GM19043 (cell line): ENCODE measurements at regions not wholly inside any gene's neighbourhood (a gene's known extent, or its start where the extent isn't known, plus 50 kb on each side); places are given as distances from the start of the nearest gene placed in this dataset.

Source experiments
- ATAC-seq: cut with Tn5 transposase; IDR thresholded peaks from one replicate; pipeline ENCODE4 v1.9.1; 2021; ENCODE audit warnings: low read depth; ENCODE audit not compliant: unreplicated experiment

DNA sequence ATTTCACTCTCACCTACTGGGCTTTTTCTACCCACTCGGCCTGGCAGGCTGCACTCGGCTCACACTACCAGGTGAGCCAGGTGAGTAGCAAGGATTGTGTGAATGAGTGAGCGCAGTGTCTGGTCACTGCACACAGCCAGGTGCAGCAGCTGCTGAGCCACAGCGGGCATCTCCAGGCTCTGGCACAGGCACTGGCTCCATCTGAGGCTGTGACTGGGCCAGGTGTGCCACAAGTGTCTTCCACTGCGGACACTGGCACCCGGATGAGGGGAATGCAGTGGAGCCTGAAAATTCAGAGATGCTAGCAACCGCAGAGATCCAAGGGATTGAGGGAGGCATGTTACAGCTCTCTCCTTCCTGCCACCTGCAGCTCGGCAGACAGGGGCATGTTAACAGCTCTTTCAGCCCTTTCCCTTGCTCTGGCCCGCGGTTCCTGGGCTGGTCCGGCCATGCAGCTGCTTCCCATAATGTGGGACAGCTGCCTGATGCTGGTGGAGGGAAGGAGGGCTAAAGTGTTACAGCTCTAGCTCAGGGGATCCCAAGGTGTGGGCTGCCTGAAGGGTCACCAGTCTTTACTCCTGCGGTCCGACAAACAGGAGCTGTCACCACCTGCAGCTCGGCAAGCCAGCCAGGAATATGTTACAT, 1038.3 kb downstream of the AMY1C start:
- ATAC-seq = no peak

DNA sequence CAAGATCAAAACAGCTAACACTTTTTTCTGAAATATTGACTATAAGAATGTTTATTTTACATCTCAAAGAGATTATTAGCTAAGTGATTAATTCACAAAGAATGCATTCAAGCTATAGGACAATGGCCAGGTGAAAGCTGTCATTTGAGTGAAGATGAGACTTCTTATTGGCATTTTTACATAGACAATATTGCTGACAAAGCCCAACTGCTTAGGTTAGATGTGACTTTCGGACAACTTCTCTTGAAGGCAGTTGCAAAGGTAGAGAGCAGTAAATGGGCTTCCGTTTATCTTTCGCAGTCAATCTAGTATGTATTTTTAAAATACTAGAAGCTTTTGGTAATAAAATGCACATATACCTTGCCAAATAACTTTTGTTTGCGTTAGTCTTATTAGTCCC, 1041.3 kb downstream of the AMY1C start:
- no peak for ATAC-seq

DNA sequence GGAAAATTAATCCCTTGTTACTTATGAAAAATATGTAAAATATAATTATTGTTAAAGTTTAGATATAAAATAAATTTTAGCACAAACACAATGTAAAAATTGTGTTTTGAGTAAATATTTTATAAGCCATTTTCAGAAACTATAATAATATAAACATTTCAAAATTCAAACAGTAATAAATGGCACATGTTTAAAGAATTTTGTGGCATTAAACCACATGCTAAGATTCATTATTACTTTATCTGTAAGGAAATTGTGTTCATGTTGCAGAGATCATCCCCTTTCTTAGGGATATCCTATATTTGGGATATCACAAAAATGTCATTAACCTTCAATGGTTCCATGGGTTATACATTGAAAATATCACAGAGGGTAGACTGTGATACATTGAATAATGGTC, 1044.3 kb downstream of the AMY1C start:
- no peak for ATAC-seq

DNA sequence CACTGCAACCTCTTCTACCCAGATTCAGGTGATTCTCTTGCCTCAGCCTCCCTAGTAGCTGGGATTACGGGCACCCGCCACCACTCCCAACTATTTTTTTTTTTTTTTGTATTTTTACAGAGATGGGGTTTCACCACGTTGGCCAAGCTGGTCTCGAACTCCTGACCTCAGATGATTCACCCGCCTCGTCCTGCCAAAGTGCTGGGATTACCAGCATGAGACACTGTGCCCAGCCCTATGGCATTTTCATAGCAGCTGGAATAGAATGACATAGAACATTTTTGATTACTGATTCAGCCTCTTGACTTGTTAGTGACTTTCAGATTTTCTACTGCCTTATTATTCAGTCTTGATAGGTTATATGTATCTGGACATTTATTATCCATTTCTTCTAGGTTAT, 1046.2 kb downstream of the AMY1C start:
- ATAC-seq = no peak

DNA sequence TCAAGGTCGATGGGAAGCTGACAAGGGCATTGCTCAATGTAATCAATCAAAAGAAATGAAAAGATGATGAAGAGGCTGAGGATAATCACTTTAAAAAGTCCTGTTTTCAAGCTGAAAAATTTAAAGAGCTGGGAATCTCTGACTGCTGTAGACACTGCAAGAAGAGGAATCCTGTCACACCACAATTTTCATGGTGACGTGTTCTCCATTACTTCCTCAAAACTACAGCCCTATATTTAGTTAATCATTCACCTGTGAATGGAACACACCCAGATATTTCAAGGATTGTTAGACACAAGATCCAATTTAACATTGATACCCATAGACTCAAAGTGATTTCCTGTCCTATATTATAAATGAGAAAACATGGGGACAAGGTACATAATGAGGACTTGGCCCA, 1048.3 kb downstream of the AMY1C start:
- no peak for ATAC-seq

DNA sequence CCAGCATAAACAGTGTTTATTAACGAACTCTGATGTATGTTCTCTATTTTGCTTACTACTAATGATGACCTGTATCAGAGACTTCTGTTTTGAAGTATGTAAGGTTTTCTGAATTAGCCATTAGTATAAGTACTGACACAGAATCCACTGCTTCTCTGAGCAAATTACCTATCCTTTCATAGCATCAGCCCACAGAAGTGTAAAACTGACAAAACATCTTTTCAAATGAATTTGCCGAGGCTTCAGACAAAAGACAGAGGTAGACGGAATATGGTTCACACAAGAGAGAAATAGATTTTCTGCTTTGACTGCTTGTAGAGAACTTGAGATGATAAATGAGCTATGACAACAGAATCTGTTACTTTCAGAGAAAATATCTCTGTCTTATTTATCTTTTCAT, 1051.6 kb downstream of the AMY1C start:
- ATAC-seq = no peak

DNA sequence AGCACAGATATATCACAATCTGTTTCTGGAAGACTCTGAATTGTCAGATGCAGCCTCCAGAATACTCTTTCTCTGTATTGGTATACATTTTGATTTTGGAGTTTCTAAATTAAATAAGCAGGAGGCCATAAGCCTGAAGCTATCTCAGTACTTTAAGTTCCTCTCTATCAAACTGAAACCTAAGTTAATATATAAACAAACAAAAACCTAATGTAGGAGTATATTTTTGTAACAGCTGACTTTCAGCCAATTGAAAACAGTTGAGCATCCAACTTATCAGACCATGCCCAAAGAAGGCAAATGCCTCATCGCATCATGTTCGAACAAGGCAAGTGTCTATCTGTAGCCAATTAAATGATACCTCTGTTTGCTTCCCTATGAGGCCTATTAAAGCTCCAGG, 1054.4 kb downstream of the AMY1C start:
- ATAC-seq = no peak

DNA sequence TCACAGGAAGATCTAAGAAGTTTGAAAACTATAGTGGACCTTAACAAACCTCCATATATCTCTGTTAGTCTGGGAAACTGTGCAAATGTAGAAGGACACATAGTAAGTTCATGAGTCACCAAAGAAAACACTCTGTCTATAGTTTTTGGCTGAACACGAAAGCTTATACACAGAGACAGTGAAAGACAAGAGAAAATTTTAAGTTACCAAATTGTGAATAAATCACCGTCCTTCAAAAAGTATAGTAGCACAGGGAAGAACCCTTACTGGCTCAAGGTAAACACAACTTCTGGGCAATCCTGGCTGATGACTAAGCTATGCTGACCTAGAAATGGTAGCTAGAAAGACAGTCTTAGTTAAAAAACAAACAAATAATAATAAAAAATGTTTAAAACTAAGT, 1057.9 kb downstream of the AMY1C start:
- ATAC-seq = no peak

DNA sequence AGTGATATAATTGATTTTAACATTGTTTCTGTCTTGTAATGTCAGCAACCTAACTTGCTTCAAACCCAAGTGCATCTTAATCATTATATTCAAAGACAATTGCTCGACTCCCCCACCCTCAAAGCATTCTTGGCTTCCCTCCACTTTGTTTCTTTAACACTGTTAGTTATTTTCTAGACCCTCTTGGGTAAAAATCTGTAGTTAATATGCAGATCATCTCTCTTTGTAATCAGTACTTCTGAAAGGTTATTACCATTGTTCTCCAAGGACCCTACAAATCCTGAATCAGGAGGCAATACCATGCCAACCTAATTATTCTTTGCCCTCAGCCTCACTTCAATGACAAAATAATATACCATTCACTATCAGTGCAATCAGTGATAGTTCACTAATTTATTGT, 1075.7 kb downstream of the AMY1C start:
- ATAC-seq = no peak

DNA sequence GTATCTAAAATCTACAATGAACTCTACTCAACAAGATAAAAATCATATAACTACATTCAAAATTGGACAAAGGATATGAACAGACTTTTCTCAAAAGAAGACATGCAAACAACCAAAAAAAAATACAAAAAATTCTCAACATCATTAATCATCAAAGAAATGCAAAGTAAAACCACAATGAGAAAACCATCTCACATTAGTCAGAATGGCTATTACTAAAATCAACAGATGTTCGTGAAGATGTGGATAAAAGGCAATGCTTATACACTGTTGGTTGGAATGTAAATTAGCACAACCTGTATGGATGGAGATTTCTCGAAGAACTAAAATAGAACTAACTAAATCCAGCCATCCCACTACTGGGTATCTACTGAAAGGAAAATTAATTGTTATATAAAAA, 1080.8 kb downstream of the AMY1C start:
- no peak for ATAC-seq

DNA sequence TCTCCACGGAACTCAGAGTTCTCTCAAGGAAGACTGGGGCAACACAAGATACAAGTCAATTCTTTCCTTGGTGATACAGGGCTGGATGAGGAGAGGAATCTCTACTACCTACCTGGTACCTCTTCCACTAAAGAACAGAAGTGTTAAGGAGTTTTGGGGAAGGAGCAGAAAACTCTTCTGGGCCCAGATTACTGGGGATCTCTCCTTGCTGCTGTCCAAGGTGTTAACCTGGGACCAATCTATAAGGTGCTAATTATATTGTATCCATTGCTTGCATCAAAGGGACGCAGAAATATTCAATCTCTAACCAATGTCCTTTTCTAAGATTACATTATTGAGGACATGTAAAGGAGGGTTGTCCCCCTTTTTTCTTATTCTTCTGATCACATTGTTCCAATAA, 1102.5 kb downstream of the AMY1C start:
- no peak for ATAC-seq

DNA sequence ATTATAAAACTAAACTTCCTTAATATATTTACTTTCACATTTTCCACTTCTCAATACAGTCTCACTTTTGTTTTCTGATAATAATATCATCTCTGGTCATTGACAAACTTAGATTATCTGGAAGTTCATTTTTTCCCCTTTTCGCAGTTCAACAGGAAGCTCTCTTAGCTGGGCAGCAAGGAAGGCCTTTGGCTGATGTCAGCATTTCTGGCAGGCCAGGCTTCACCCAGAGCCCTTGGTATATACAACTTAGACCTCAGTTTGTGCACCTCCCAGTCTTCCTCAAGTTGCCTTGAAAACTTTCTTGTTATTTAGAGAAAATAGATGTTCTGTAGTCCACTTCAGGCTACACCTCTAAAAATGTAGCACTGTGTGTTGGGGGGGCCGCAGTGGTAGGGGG, 1103.6 kb downstream of the AMY1C start:
- no peak for ATAC-seq

DNA sequence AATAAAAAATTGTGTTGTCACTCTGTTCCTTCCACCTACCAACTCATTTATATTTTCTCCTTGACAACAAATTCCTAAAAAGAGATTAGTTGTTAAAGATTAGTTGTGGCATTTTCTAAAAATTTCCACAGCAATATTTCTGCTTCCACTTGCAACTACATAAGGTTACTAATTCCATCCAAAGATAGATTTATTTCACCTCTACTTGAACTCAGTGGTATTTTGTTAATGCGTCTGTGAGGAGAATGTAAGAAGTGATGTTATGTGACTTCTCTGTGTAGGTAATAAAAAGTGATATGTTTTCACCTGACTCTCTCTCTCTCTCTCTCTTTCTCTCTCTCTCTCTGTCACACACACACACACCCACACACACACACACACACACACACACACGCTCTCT, 1104.8 kb downstream of the AMY1C start:
- no peak for ATAC-seq

DNA sequence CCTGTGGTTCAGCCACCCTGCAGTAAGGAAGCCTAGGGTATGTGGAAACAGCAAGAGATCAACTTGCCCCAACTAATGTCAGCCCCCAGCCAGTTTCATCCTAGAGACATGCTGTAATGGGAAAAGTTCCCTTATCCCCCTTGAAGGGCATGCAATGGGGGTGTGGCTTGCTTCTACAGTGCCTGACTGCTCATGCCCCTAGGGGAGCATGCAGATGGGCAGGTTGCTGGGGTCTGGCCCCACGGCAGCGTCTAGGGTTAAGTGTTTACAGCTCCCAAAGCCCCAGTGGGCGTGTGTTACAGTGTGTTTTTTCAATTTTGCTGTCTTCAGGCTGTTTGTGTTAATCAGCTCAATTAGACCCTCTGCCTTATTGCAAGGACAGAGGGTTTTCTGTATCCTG, 1105.9 kb downstream of the AMY1C start:
- no peak for ATAC-seq

DNA sequence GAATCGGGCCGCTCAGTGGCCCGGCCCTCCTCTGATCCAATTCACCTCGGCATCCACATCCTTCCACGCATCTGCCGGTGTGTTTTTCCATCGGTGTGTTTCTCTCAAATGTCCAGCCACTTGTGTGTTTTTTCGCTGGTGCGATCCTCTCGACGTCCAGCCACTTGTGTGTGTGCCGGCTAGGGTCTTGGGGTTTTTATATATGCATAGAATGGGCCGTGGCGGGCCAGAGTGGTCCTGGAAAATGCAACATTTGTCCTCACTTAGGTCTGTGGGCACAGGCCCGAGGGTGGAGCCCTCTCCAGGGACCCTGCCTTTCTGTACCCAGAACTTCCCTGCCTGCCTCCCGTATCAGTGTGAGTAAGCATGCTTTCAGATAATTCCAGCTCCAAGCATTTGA, 1106.4 kb downstream of the AMY1C start:
- ATAC-seq = no peak

DNA sequence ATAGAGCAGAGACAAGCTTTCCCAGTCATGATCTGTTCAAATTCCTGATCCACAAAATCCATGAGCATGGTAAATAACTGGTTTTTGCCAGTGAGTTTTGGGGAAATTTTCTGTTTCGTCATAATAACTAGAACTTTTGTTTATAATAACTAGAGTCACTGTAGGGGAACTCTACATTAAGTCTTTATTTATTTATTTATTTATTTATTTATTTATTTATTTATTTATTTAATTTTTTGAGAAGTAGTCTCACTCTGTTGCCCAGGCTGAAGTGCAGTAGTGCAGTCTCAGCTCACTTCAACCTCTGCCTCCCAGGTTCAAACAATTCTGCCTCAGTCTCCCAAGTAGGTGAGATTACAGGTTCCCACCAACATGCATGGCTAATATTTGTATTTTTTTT, 1106.8 kb downstream of the AMY1C start:
- ATAC-seq = no peak

DNA sequence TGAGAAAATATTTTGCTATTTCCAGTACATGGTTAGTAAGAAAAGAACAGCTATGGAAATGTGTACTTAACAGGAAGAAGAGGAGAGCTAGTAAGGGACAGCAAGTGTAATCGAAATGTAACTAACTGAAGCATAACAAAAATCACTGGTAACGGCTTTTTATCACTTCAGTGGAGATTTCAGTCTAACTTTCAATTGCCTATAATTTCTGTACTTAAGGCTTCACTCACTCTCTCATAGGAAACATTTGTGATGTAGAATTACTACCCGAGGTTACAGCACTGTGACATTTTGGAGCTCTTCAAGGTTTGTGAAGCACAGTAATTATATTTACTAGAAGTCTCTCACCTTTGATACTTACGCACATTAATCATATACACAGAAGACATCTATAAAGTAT, 1119.1 kb downstream of the AMY1C start:
- no peak for ATAC-seq

DNA sequence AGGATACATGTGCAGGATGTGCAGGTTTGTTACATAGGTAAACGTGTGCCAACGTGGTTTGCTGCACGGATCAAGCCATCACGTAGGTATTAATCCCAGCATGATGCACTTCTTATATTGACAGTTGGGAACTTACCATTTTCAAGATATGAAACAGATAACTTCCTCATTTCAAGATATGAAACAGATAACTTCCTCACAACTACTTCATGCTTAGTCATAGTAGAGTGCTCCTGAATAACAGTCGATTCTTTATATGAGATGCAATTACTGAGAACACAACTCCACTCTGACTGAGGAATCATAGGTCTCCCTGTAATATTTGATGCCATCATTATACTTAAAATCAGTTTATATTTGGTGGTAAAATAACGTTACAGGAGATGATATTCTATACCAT, 1124.3 kb downstream of the AMY1C start:
- ATAC-seq = peak; percentile 80

DNA sequence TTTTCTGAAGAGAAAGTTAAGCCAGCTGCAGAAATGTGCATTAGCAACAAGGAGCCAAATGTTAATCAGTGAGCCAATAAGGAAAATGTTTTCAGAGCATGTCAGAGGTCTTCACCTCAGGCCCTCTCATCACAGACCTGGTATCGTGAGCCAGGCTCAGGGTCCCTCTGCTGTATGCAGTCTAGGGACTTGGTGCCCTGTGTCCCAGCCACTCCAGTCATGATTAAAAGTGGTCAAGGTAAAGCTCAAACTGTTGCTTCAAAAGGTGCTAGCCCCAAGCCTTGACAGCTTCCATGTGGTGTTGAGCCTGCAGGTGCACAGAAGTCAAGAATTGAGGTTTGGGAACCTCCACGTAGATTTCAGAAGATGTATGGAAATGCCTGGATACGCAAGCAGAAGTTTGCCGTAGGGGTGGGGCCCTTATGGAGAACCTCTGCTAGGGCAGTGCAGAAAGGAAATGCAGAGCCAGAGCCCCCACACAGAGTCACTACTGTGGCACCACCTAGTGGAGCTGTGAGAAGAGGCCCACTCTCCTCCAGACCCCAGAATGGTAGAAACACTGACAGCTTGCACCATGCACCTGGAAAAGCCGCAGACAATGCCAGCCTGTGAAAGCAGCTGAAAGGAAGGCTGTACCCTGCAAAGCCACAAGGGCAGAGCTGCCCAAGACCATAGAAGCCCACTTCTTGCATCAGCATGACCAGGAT, 1128.7 kb downstream of the AMY1C start:
- no peak for ATAC-seq

DNA sequence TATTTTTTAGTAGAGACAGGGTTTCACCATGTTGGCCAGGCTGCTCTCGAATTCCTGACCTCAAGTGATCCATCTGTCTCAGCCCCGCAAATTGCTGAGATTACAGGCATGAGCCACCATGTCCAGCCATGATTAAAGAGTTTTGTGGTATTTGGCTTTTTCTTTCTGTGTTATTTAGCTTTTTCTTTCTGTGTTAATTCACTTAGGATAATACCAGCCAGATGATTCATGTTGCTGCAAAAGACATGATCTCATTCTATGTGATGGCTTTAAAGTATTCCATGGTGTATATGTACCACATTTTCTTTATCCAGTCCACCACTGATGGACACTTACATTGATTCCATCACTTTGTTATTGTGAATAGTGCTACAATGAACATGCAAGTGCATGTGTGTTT, 1135.2 kb downstream of the AMY1C start:
- no peak for ATAC-seq

DNA sequence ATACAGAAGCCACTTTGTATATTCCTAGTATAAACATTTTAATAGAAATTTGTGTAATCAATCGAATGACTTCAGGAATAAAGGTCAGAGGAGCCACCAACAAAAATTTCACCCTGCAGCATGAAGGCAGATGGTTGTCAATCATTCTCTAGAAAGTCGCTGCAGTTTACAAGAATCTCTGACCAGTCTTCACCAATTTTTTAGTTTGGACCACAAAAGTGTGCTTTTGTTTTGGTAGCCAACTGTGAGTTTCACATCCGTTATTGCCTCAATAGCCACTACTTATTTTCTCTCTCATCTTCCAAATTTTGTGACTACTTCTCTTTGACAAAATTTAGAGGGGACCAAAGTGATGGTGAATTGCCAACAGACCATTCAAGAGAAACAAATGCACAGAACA, 1155.6 kb downstream of the AMY1C start:
- ATAC-seq = no peak

DNA sequence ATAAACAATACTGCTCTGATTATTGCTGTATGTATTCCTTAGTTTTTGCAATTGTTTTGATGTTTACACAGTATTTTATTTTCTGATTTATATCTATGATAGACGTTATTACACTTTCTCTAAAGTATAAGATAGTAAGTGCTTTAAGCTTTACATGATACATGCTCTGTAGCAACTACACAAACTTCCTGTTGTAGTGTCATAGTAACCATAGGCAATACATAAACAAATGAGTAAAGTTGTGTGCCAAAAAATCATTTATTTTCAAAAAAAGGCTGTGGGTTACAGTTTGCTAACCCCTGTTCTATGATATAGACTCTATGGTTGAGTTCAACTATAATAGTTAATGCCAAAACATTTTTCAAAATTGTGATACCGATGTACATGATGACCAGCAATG, 1156.4 kb downstream of the AMY1C start:
- ATAC-seq = no peak

DNA sequence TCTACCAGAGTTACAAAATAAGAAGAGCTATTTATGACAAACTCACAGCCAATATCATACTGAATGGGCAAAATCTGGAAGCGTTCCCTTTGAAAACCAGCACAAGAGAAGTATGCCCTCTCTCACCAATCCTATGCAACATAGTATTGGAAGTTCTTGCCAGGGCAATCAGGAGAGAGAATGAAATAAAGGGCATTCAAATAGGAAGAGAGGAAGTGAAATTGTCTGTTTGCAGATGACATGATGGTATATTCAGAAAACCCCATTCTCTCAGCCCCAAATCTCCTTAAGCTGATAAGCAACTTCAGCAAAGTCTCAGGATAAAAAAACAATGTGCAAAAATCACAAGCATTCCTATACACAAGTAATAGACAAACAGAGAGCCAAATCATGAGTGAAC, 1169.5 kb downstream of the AMY1C start:
- no peak for ATAC-seq
